ENCODE measurements at regions not wholly inside any gene's neighbourhood (a gene's known extent, or its start where the extent isn't known, plus 50 kb on each side); places are given as distances from the start of the nearest gene placed in this dataset.

GRCh38 chr13:29959603-29960002 lies 109.2 kb upstream of the UBL3 start:
- no peak for DNase-seq (ENCODE audit: extremely low read depth, low read depth)

- DNase-seq (ENCODE audit: extremely low read depth, low read depth), result no peak
Observed at GRCh38 chr13:29959086-29959485, 108.7 kb upstream of the UBL3 start.

GRCh38 chr13:29958476-29958875 lies 108.1 kb upstream of the UBL3 start:
- DNase-seq (ENCODE audit: extremely low read depth, low read depth), result no peak

GRCh38 chr13:29957320-29957719 lies 106.9 kb upstream of the UBL3 start:
- DNase-seq (ENCODE audit: extremely low read depth, low read depth), result no peak

- DNase-seq (ENCODE audit: extremely low read depth, low read depth), result no peak
Observed at GRCh38 chr13:29956853-29957252, 106.4 kb upstream of the UBL3 start.

GRCh38 chr13:29955137-29955650 lies 104.8 kb upstream of the UBL3 start:
- DNase-seq (ENCODE audit: extremely low read depth, low read depth), result no peak

GRCh38 chr13:29954082-29955028 lies 103.9 kb upstream of the UBL3 start:
- no peak for DNase-seq (ENCODE audit: extremely low read depth, low read depth)

GRCh38 chr13:29953542-29953941 lies 103.1 kb upstream of the UBL3 start:
- DNase-seq (ENCODE audit: extremely low read depth, low read depth), result no peak

- no peak for DNase-seq (ENCODE audit: extremely low read depth, low read depth)
Observed at GRCh38 chr13:29952245-29952644, 101.8 kb upstream of the UBL3 start.

- no peak for DNase-seq (ENCODE audit: extremely low read depth, low read depth)
Observed at GRCh38 chr13:29948791-29949190, 98.4 kb upstream of the UBL3 start.

GRCh38 chr13:29948244-29948643 lies 97.8 kb upstream of the UBL3 start:
- no peak for DNase-seq (ENCODE audit: extremely low read depth, low read depth)

GRCh38 chr13:29947839-29948238 lies 97.4 kb upstream of the UBL3 start:
- DNase-seq (ENCODE audit: extremely low read depth, low read depth), result no peak

GRCh38 chr13:29946093-29946492 lies 95.7 kb upstream of the UBL3 start:
- no peak for DNase-seq (ENCODE audit: extremely low read depth, low read depth)

GRCh38 chr13:29943686-29944085 lies 93.3 kb upstream of the UBL3 start:
- no peak for DNase-seq (ENCODE audit: extremely low read depth, low read depth)

GRCh38 chr13:29943273-29943672 lies 92.9 kb upstream of the UBL3 start:
- DNase-seq (ENCODE audit: extremely low read depth, low read depth), result no peak

GRCh38 chr13:29940715-29941114 lies 90.3 kb upstream of the UBL3 start:
- DNase-seq (ENCODE audit: extremely low read depth, low read depth), result no peak

GRCh38 chr13:29939158-29939557 lies 88.7 kb upstream of the UBL3 start:
- DNase-seq (ENCODE audit: extremely low read depth, low read depth), result no peak

- no peak for DNase-seq (ENCODE audit: extremely low read depth, low read depth)
Observed at GRCh38 chr13:29937841-29938240, 87.4 kb upstream of the UBL3 start.

GRCh38 chr13:29937379-29937778 lies 87.0 kb upstream of the UBL3 start:
- DNase-seq (ENCODE audit: extremely low read depth, low read depth), result no peak

- DNase-seq (ENCODE audit: extremely low read depth, low read depth), result no peak
Observed at GRCh38 chr13:29936956-29937355, 86.5 kb upstream of the UBL3 start.

- DNase-seq (ENCODE audit: extremely low read depth, low read depth), result no peak
Observed at GRCh38 chr13:29936051-29936813, 85.8 kb upstream of the UBL3 start.
